Spleen (tissue), 11 donors: ENCODE measurements at regions not wholly inside any gene's neighbourhood (a gene's known extent, or its start where the extent isn't known, plus 50 kb on each side); places are given as distances from the start of the nearest gene placed in this dataset.
A peak's percentile ranks its signal among the peaks of the same experiment; 100 is the strongest.

ENCODE experiments used
- DNase-seq: peaks from one replicate; pipeline ENCODE4 v3.0.0-alpha.2; 2020
- H3K27ac ChIP-seq, 8 donors: fragments of 200-600 bp; sonication (generic) in 7 of 8; 1 replicate in 4 of 8; 2 replicates in 4 of 8; pipeline versions ENCODE4 v1.5.0 to v1.8.0; 2016 to 2021; ENCODE audit warnings: inconsistent platforms in 4 of 8, mild to moderate bottlenecking in 4 of 8, moderate library complexity in 1 of 8
- H3K27me3 ChIP-seq, 7 donors: fragments of 200-600 bp; sonication (generic) in 6 of 7; replicated peaks in 1 of 7; 1 replicate in 4 of 7; 2 replicates in 3 of 7; pipeline versions ENCODE4 v1.5.0 to v1.8.0; 2016 to 2021; ENCODE audit warnings: inconsistent platforms in 3 of 7, mild to moderate bottlenecking in 1 of 7
- H3K36me3 ChIP-seq, 6 donors: fragments of 200-600 bp; sonication (generic) in 5 of 6; 1 replicate in 4 of 6; 2 replicates in 2 of 6; pipeline versions ENCODE4 v1.5.0 to v1.8.0; 2016 to 2021; ENCODE audit warnings: inconsistent platforms in 2 of 6
- H3K4me1 ChIP-seq, 6 donors: fragments of 200-600 bp; sonication (generic) in 5 of 6; 1 replicate in 3 of 6; 2 replicates in 3 of 6; pipeline versions ENCODE4 v1.5.0 to v1.8.0; 2016 to 2021; ENCODE audit warnings: inconsistent platforms in 3 of 6
- H3K4me3 ChIP-seq, 8 donors: fragments of 200-600 bp; sonication (generic) in 7 of 8; 1 replicate in 4 of 8; 2 replicates in 4 of 8; pipeline versions ENCODE4 v1.5.0 to v1.8.0; 2016 to 2021; ENCODE audit warnings: inconsistent platforms in 4 of 8, mild to moderate bottlenecking in 4 of 8, moderate library complexity in 2 of 8
- H3K9me3 ChIP-seq, 8 donors: fragments of 200-600 bp; sonication (generic) in 7 of 8; 1 replicate in 4 of 8; 2 replicates in 4 of 8; pipeline versions ENCODE4 v1.5.0 to v1.8.0; 2016 to 2021; ENCODE audit warnings: inconsistent platforms in 4 of 8
- POLR2A ChIP-seq, 3 donors: fragments of 450-650 bp; IDR thresholded peaks; one replicate each; pipeline ENCODE4 v1.5.1; 2017; ENCODE audit warnings: antibody characterized with exemption in 3 of 3, mild to moderate bottlenecking in 1 of 3
- POLR2AphosphoS5 ChIP-seq, 3 donors: sonication (generic); formaldehyde crosslinking; IDR thresholded peaks; one replicate each; pipeline ENCODE4 v1.5.1; 2017; ENCODE audit warnings: antibody characterized with exemption in 3 of 3
- WGBS, 5 donors: extraction: QIAGEN DNeasy Blood & Tissue Kit in 3 of 5; methylation state at CpG; one replicate each; pipeline versions ENCODE4 v1.1.5 to v1.1.7; 2013 to 2018; 5-methylcytosine and 5-hydroxymethylcytosine counted together
- intact Hi-C: fragments of 100-400 bp; cut with DNase I; formaldehyde crosslinking; loops from one replicate; pipeline ENCODE4 v1.15.0; 2023; ENCODE audit warnings: low total_unique reads
- TF ChIP-seq, protein P1 (sequence below), 11 experiments: fragments of 200-600 bp in 7 of 11; fragments of 450-650 bp in 4 of 11; sonication (generic) in 4 of 11; IDR thresholded peaks in 8 of 11; conservative IDR thresholded peaks in 3 of 11; 1 replicate in 7 of 11; 2 replicates in 4 of 11; pipeline versions ENCODE4 v1.4.0 to v1.8.0; 2016 to 2021; ENCODE audit warnings: antibody characterized with exemption in 11 of 11, inconsistent platforms in 4 of 11, mild to moderate bottlenecking in 1 of 11
- donor health status: healthy with polysubstance abuse.
- donor health status: DM: no; HTN: no; CAD: no; lungs with moderate emphysema.
- donor health status: DM: no; HTN: no; CAD: no.
- donor health status: Bipolar disorder and iron deficiency.
- donor health status: healthy.
- donor health status: DM: no; HTN: no; CAD: no.
- donor health status: DM: yes; HTN: yes; CAD: no.

DNA sequence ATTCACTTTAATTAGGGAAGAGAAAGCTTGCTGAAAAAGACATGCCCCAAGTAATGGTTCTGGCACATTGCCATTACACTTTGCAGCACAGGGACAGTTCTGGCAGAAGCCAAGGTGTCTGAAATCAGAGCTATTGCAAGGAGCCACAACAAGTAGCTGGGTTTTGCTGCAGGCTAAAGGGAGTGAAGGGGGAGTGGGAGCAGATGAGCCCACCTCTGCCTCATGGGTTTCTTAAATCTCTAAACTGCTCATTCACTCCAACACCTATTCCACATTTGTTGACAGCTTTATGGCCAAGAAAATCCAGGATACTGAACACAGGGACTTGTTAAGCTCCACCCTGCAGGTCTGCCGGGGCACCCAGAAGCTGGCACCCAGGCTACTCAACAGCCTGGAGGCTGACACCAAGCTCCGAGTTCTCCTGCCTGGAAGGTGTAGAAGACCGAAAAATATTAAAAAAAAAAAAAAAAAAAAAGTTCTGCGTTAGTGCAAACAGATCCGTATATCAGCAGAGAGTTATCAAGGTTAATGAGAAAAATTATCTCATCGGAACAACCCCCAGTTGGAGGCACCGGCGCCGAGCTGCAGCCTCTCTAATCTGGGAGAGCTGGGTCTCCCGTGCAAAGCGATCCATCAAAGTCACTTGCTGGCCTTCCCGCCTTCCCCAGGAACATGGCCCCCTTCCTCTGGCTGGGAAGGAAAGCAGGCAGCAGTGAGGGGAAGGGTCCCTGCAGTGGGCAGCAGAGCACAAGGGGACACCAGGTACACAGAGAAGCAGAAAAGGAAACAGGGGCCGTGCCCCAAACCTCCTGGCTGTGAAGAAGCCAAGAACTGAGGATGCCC is 123.7 kb downstream of the HNMT start:
- intact Hi-C loops: no loop called here
- Histone ChIP-seq H3K4me3 (no peak overlapping the region), H3K4me1 (no peaks in the 10 kb centered on the region), H3K36me3 (no peaks in the 10 kb centered on the region), H3K27ac (no peak overlapping the region), H3K9me3 (no peaks in the 10 kb centered on the region), H3K27me3 (no peaks in the 10 kb centered on the region)
- 65 to 80% (median 74%) methylated on average over 12 to 13 of the region's 13 CpGs for WGBS, 5 donors
- TF ChIP-seq, protein P1, sequence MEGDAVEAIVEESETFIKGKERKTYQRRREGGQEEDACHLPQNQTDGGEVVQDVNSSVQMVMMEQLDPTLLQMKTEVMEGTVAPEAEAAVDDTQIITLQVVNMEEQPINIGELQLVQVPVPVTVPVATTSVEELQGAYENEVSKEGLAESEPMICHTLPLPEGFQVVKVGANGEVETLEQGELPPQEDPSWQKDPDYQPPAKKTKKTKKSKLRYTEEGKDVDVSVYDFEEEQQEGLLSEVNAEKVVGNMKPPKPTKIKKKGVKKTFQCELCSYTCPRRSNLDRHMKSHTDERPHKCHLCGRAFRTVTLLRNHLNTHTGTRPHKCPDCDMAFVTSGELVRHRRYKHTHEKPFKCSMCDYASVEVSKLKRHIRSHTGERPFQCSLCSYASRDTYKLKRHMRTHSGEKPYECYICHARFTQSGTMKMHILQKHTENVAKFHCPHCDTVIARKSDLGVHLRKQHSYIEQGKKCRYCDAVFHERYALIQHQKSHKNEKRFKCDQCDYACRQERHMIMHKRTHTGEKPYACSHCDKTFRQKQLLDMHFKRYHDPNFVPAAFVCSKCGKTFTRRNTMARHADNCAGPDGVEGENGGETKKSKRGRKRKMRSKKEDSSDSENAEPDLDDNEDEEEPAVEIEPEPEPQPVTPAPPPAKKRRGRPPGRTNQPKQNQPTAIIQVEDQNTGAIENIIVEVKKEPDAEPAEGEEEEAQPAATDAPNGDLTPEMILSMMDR (IDR thresholded peaks at IDR 0.05 in 8 of 11, conservative IDR thresholded peaks at IDR 0.05 in 3 of 11): no peak
- no peak for TF ChIP-seq POLR2A (IDR thresholded peaks at IDR 0.05)
- no peak for TF ChIP-seq POLR2AphosphoS5 (IDR thresholded peaks at IDR 0.05)
- DNase-seq: no peak

DNA sequence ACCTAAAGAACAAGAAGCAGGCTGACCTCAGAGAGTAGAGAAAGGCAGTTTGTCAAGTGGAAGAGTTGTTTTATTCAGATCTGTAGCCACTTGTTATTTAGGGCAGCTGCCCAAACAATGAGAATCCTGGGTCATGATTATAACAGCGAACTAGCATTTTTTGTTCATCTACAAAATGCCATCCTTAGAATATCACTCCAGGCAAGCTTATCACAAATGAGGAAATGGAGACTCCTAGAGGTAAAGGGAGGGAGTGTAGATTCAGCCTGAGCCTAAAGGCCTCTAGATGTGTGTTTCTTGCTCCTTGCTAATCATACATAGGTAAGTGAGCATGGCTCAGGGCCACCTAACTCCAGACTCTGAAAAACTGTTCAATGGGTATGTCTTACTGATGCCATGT is 126.1 kb downstream of the HNMT start:
- H3K27me3 ChIP-seq: no peaks in the 10 kb centered on the region
- no peak for TF ChIP-seq POLR2A (IDR thresholded peaks at IDR 0.05)
- TF ChIP-seq, protein P1 (IDR thresholded peaks at IDR 0.05 in 8 of 11, conservative IDR thresholded peaks at IDR 0.05 in 3 of 11): peak in 7 of 11 experiments; percentile 17 to 54 (median 33)
- no peak overlapping the region for H3K4me3 ChIP-seq
- H3K27ac ChIP-seq: no peak overlapping the region
- H3K36me3 ChIP-seq: no peaks in the 10 kb centered on the region
- H3K4me1 ChIP-seq: no peaks in the 10 kb centered on the region
- no peak for DNase-seq
- no peaks in the 10 kb centered on the region for H3K9me3 ChIP-seq
- intact Hi-C loops: no loop called here
- WGBS, 5 donors: 64 to 94% (median 83%) methylated on average over 1 of the region's 1 CpG

- DNase-seq: no peak
- intact Hi-C loops: no loop called here
- Histone ChIP-seq H3K4me3 (no peak overlapping the region), H3K9me3 (no peaks in the 10 kb centered on the region), H3K4me1 (no peaks in the 10 kb centered on the region), H3K27me3 (no peaks in the 10 kb centered on the region), H3K36me3 (no peaks in the 10 kb centered on the region), H3K27ac (no peak overlapping the region)
- WGBS, 5 donors: 77 to 87% (median 82%) methylated on average over 4 of the region's 4 CpGs
- TF ChIP-seq POLR2A (IDR thresholded peaks at IDR 0.05) (no peak), POLR2AphosphoS5 (IDR thresholded peaks at IDR 0.05) (no peak)
- TF ChIP-seq, protein P1 (IDR thresholded peaks at IDR 0.05 in 8 of 11, conservative IDR thresholded peaks at IDR 0.05 in 3 of 11): no peak
Observed at GRCh38 chr2:138093455-138093854, 129.2 kb downstream of the HNMT start.

- peaks cover 0 to under 1% (median 0%) of the 10 kb centered on the region in 8 donors for H3K9me3 ChIP-seq
- H3K4me1 ChIP-seq: no peaks in the 10 kb centered on the region
- no peak for DNase-seq
- no peak overlapping the region for H3K27ac ChIP-seq
- intact Hi-C loops: no loop called here
- no peaks in the 10 kb centered on the region for H3K27me3 ChIP-seq
- TF ChIP-seq, protein P1 (IDR thresholded peaks at IDR 0.05 in 8 of 11, conservative IDR thresholded peaks at IDR 0.05 in 3 of 11): no peak
- TF ChIP-seq POLR2A (IDR thresholded peaks at IDR 0.05): no peak
- TF ChIP-seq POLR2AphosphoS5 (IDR thresholded peaks at IDR 0.05): no peak
- 83 to 92% (median 85%) methylated on average over 3 of the region's 3 CpGs for WGBS, 5 donors
- H3K36me3 ChIP-seq: no peaks in the 10 kb centered on the region
- H3K4me3 ChIP-seq: no peak overlapping the region
Observed at GRCh38 chr2:138094031-138094430, 129.8 kb downstream of the HNMT start.
